Frontal cortex (tissue), 3 donors: ENCODE measurements at regions not wholly inside any gene's neighbourhood (a gene's known extent, or its start where the extent isn't known, plus 50 kb on each side); places are given as distances from the start of the nearest gene placed in this dataset.

Experiments
- DNase-seq, 2 donors: peaks; one replicate each; pipeline ENCODE4 v3.0.0; 2012; ENCODE audit warnings: low spot score in 2 of 2
- FAIRE-seq: peaks from 2 replicates; lab custom pipeline; 2012; peaks lifted over from hg19 to GRCh38; lab: Jason Lieb, UNC
- donor health status: control.
- donor health status: control.
- donor health status: control.

- DNase-seq (no peak), FAIRE-seq (no peak)
Measured at GRCh38 chr9:93830606-93831005, 124.5 kb downstream of the BARX1 start.

- no peak for DNase-seq
- no peak for FAIRE-seq
Measured at GRCh38 chr9:93830012-93830596, 125.1 kb downstream of the BARX1 start.

- DNase-seq (no peak), FAIRE-seq (no peak)
Measured at GRCh38 chr9:93829271-93830011, 125.7 kb downstream of the BARX1 start.

GRCh38 chr9:93828331-93829097, 126.6 kb downstream of the BARX1 start:
- FAIRE-seq (no peak), DNase-seq (peak in 1 of 2 donors; percentile 2)

- DNase-seq = peak; percentile 57 to 84
- no peak for FAIRE-seq
Measured at GRCh38 chr9:93827545-93828330, 127.4 kb downstream of the BARX1 start.

- no peak for FAIRE-seq
Measured at GRCh38 chr9:93826905-93827544, 128.1 kb downstream of the BARX1 start.

GRCh38 chr9:93826209-93826608, 128.9 kb downstream of the BARX1 start:
- DNase-seq = no peak
- FAIRE-seq = no peak

More at GRCh38 chr9:93826905-93827544, 128.1 kb downstream of the BARX1 start:
- DNase-seq = no peak

- no peak for DNase-seq
Measured at GRCh38 chr9:93825348-93826115, 129.6 kb downstream of the BARX1 start.

GRCh38 chr9:93824386-93825294, 130.5 kb downstream of the BARX1 start:
- no peak for FAIRE-seq

More at GRCh38 chr9:93825348-93826115, 129.6 kb downstream of the BARX1 start:
- FAIRE-seq = no peak

GRCh38 chr9:93823245-93824072, 131.7 kb downstream of the BARX1 start:
- FAIRE-seq = no peak

More at GRCh38 chr9:93824386-93825294, 130.5 kb downstream of the BARX1 start:
- peak in 1 of 2 donors; percentile 4 for DNase-seq

GRCh38 chr9:93822229-93822628, 132.9 kb downstream of the BARX1 start:
- FAIRE-seq = no peak
- peak in 1 of 2 donors; percentile 1 for DNase-seq

More at GRCh38 chr9:93823245-93824072, 131.7 kb downstream of the BARX1 start:
- peak in 1 of 2 donors; percentile 2 for DNase-seq

GRCh38 chr9:93821307-93821703, 133.8 kb downstream of the BARX1 start:
- DNase-seq (no peak), FAIRE-seq (no peak)

- FAIRE-seq = no peak
Measured at GRCh38 chr9:93820667-93821306, 134.4 kb downstream of the BARX1 start.

GRCh38 chr9:93819905-93820304, 135.2 kb downstream of the BARX1 start:
- FAIRE-seq = no peak
- no peak for DNase-seq

More at GRCh38 chr9:93820667-93821306, 134.4 kb downstream of the BARX1 start:
- no peak for DNase-seq

GRCh38 chr9:93818827-93819472, 136.2 kb downstream of the BARX1 start:
- FAIRE-seq = no peak
- no peak for DNase-seq

GRCh38 chr9:93818237-93818636, 136.9 kb downstream of the BARX1 start:
- FAIRE-seq = no peak
- DNase-seq = no peak
